A549 (cell line): ENCODE measurements at regions not wholly inside any gene's neighbourhood (a gene's known extent, or its start where the extent isn't known, plus 50 kb on each side); places are given as distances from the start of the nearest gene placed in this dataset.

Experiments
- ATAC-seq, 2 experiments: fragments of 200-7000 bp in 1 of 2; fragments of >200 bp in 1 of 2; cut with Nextera tagmentation in 1 of 2; cut with Tn5 transposase in 1 of 2; 3 replicates each; pipeline versions ENCODE4 v1.8.0 to v1.9.1; 2018 to 2020; ENCODE audit warnings: mild to moderate bottlenecking in 1 of 2, moderate library complexity in 1 of 2
- CTCF ChIA-PET: fragments of 300-600 bp; sonication (Branson Sonifier 250); formaldehyde crosslinking; extraction: SDS; loops from one replicate; lab custom pipeline; 2021; ENCODE audit warnings: antibody characterized with exemption, inconsistent platforms; lab: Yijun Ruan, JAX
- POLR2A ChIA-PET: fragments of 350-600 bp; formaldehyde crosslinking; extraction: SDS; loops from one replicate; lab custom pipeline; 2021; ENCODE audit warnings: antibody characterized with exemption, inconsistent platforms; lab: Yijun Ruan, JAX
- DNase-seq, 2 experiments: peaks; one replicate each; pipeline versions ENCODE4 v3.0.0 to v3.0.0-alpha.2; 2011 to 2016; ENCODE audit warnings: low read depth in 1 of 2, low spot score in 1 of 2
- FAIRE-seq: peaks from 2 replicates; lab custom pipeline; 2011; peaks lifted over from hg19 to GRCh38; lab: Jason Lieb, UNC
- H3K27ac ChIP-seq, 2 experiments: fragments of >200 bp; sonication (Bioruptor Twin); formaldehyde crosslinking; 3 replicates each; pipeline ENCODE4 v1.5.1; 2016 to 2017
- H3K4me1 ChIP-seq: fragments of >200 bp; sonication (Bioruptor Twin); formaldehyde crosslinking; 3 replicates; pipeline ENCODE4 v1.6.1; 2016
- H3K4me2 ChIP-seq: fragments of >200 bp; sonication (Bioruptor Twin); formaldehyde crosslinking; 3 replicates; pipeline ENCODE4 v1.6.1; 2016
- H3K4me3 ChIP-seq: fragments of >200 bp; sonication (Bioruptor Twin); formaldehyde crosslinking; 3 replicates; pipeline ENCODE4 v1.5.1; 2016
- H3K9me3 ChIP-seq: fragments of >200 bp; sonication (Bioruptor Twin); formaldehyde crosslinking; 3 replicates; pipeline ENCODE4 v1.6.1; 2016
- ATOH8 ChIP-seq: fragments of 250-450 bp; sonication (Bioruptor Pico); IDR thresholded peaks from 2 replicates; pipeline ENCODE4 v1.5.0; 2020; ENCODE audit warnings: low read depth, mild to moderate bottlenecking, moderate library complexity
- BCL3 ChIP-seq: fragments of >200 bp; sonication (Bioruptor Twin); formaldehyde crosslinking; IDR thresholded peaks from 3 replicates; pipeline ENCODE4 v1.6.1; 2016
- CBX2 ChIP-seq: fragments of 200-600 bp; sonication (generic); IDR thresholded peaks from 2 replicates; pipeline ENCODE4 v1.6.1; 2016; ENCODE audit warnings: low read depth, mild to moderate bottlenecking, borderline replicate concordance
- CEBPB ChIP-seq, 2 experiments: fragments of >200 bp in 1 of 2; sonication (Bioruptor Twin) in 1 of 2; formaldehyde crosslinking in 1 of 2; IDR thresholded peaks; 2 replicates each; pipeline ENCODE4 v1.6.1; 2012 to 2016
- CHD4 ChIP-seq: fragments of 200-600 bp; sonication (generic); IDR thresholded peaks from 2 replicates; pipeline ENCODE4 v1.6.1; 2016; ENCODE audit warnings: antibody characterized with exemption, mild to moderate bottlenecking, borderline replicate concordance
- CTCF ChIP-seq: fragments of >200 bp; sonication (Bioruptor Twin); formaldehyde crosslinking; IDR thresholded peaks from 3 replicates; pipeline ENCODE4 v1.5.1; 2016
- FOSB ChIP-seq: fragments of 250-450 bp; sonication (Bioruptor Pico); IDR thresholded peaks from 2 replicates; pipeline ENCODE4 v1.5.0; 2020; ENCODE audit warnings: mild to moderate bottlenecking, moderate library complexity
- FOSL2 ChIP-seq, 2 experiments: fragments of 450-650 bp in 1 of 2; fragments of >200 bp in 1 of 2; sonication (Bioruptor Twin) in 1 of 2; formaldehyde crosslinking; IDR thresholded peaks; 2 replicates each; pipeline versions ENCODE4 v1.5.0 to v1.6.1; 2016 to 2020; ENCODE audit warnings: mild to moderate bottlenecking in 1 of 2, moderate library complexity in 1 of 2
- FOXS1 ChIP-seq: fragments of 250-450 bp; sonication (Bioruptor Pico); IDR thresholded peaks from 2 replicates; pipeline ENCODE4 v1.5.0; 2020; ENCODE audit warnings: mild to moderate bottlenecking, moderate library complexity
- HDAC2 ChIP-seq: fragments of 200-600 bp; sonication (generic); IDR thresholded peaks from 2 replicates; pipeline ENCODE4 v1.6.1; 2016
- HEYL ChIP-seq: fragments of 250-450 bp; sonication (Bioruptor Pico); IDR thresholded peaks from 2 replicates; pipeline ENCODE4 v1.8.0; 2021; ENCODE audit warnings: mild to moderate bottlenecking, moderate library complexity
- HMGXB4 ChIP-seq: fragments of 250-450 bp; sonication (Bioruptor Pico); IDR thresholded peaks from 2 replicates; pipeline ENCODE4 v1.5.0; 2021; ENCODE audit warnings: mild to moderate bottlenecking, moderate library complexity, borderline replicate concordance
- HOXB13 ChIP-seq: fragments of 250-450 bp; sonication (Bioruptor Pico); IDR thresholded peaks from 2 replicates; pipeline ENCODE4 v1.5.0; 2020; ENCODE audit warnings: low read depth, mild to moderate bottlenecking, moderate library complexity
- JUNB ChIP-seq: fragments of >200 bp; sonication (Bioruptor Twin); formaldehyde crosslinking; IDR thresholded peaks from 2 replicates; pipeline ENCODE4 v1.6.1; 2016
- MAX ChIP-seq: IDR thresholded peaks from 2 replicates; pipeline ENCODE4 v1.6.1; 2012
- MAZ ChIP-seq: fragments of 150-350 bp; IDR thresholded peaks from 2 replicates; pipeline ENCODE4 v1.6.1; 2014; ENCODE audit warnings: antibody characterized with exemption, low read depth, low read length, borderline replicate concordance
- NR3C1 ChIP-seq: fragments of >200 bp; sonication (Bioruptor Twin); formaldehyde crosslinking; IDR thresholded peaks from 3 replicates; pipeline ENCODE4 v1.6.1; 2017
- PHF8 ChIP-seq: fragments of 200-600 bp; sonication (generic); IDR thresholded peaks from 2 replicates; pipeline ENCODE4 v1.6.1; 2016; ENCODE audit warnings: low read depth, mild to moderate bottlenecking, antibody characterized with exemption, moderate library complexity, borderline replicate concordance
- POLR2A ChIP-seq: IDR thresholded peaks from 2 replicates; pipeline ENCODE4 v1.6.1; 2012; ENCODE audit warnings: mild to moderate bottlenecking, low read length
- REST ChIP-seq: fragments of 200-600 bp; sonication (generic); IDR thresholded peaks from 2 replicates; pipeline ENCODE4 v1.6.1; 2016; ENCODE audit warnings: antibody characterized with exemption, mild to moderate bottlenecking, moderate library complexity
- SMC3 ChIP-seq: fragments of >200 bp; sonication (Bioruptor Twin); formaldehyde crosslinking; IDR thresholded peaks from 3 replicates; pipeline ENCODE4 v1.6.1; 2018; ENCODE audit warnings: inconsistent platforms
- TP53 ChIP-seq: fragments of 250-450 bp; sonication (Bioruptor Pico); IDR thresholded peaks from 2 replicates; pipeline ENCODE4 v1.5.0; 2021; ENCODE audit warnings: mild to moderate bottlenecking, moderate library complexity
- ZNF302 ChIP-seq: fragments of 250-450 bp; sonication (Bioruptor Pico); IDR thresholded peaks from 2 replicates; pipeline ENCODE4 v1.9.0; 2021; ENCODE audit warnings: inconsistent platforms, mild to moderate bottlenecking, moderate library complexity
- WGBS: methylation state at CpG from one replicate; pipeline ENCODE4 v1.1.6; 2017; ENCODE audit errors: missing lambda C conversion rate; 5-methylcytosine and 5-hydroxymethylcytosine counted together

GRCh38 chrX:25143596-25143995 is 127.8 kb upstream of the ARX start:
- TF ChIP-seq HEYL (no peak), FOXS1 (CRISPR knock-in tag) (no peak), HOXB13 (CRISPR knock-in tag) (no peak), TP53 (CRISPR knock-in tag) (no peak), HDAC2 (no peak), MAX (no peak), FOSL2 (IDR thresholded peaks at IDR 0.05) (no peak), FOSL2 (CRISPR knock-in tag; IDR thresholded peaks at IDR 0.05) (no peak), SMC3 (no peak), BCL3 (no peak), CHD4 (no peak)
- WGBS: 52% methylated on average over 7 of the region's 8 CpGs
- Histone ChIP-seq H3K4me2 (peak overlapping the region; percentile 37; the same call in 1 of the 3 replicates), H3K9me3 (no peaks in the 10 kb centered on the region), H3K4me3 (no peak overlapping the region), H3K27ac (no peak overlapping the region), H3K4me1 (no peaks in the 10 kb centered on the region)
- DNase-seq: peak in 1 of 2 experiments; percentile 1
- POLR2A ChIA-PET: no interaction called here
- ATAC-seq: no peak; a peak in 1 of 6 replicates
- CTCF ChIA-PET: interaction anchor here (0.5 to 4.2 kb wide), 37 partner anchors 8 to 884 kb away, joined by 3 to 35 read pairs (median 3); no protein-coding TSS in a partner anchor
- peak; percentile 67 for FAIRE-seq

GRCh38 chrX:25141684-25142083 is 125.9 kb upstream of the ARX start:
- Histone ChIP-seq H3K4me1 (no peaks in the 10 kb centered on the region), H3K4me2 (no peak overlapping the region), H3K27ac (no peak overlapping the region), H3K4me3 (no peak overlapping the region), H3K9me3 (no peaks in the 10 kb centered on the region)
- CTCF ChIA-PET: interaction anchor here (1.5 to 1.8 kb wide), 2 partner anchors 120 to 308 kb away, joined by 3 to 6 read pairs; no protein-coding TSS in a partner anchor
- FAIRE-seq (no peak), ATAC-seq (no peak), DNase-seq (no peak)
- POLR2A ChIA-PET: no interaction called here
- 19% methylated on average over 1 of the region's 1 CpG for WGBS
- TF ChIP-seq CEBPB (IDR thresholded peaks at IDR 0.05): no peak
- no peak for TF ChIP-seq HMGXB4 (CRISPR knock-in tag)
- no peak for TF ChIP-seq CHD4
- no peak for TF ChIP-seq CBX2
- no peak for TF ChIP-seq ATOH8 (CRISPR knock-in tag)
- no peak for TF ChIP-seq PHF8

GRCh38 chrX:25131055-25131454 is 115.3 kb upstream of the ARX start:
- peak; percentile 0 to 2 for DNase-seq
- Histone ChIP-seq H3K27ac (no peak overlapping the region), H3K4me2 (no peak overlapping the region), H3K4me3 (no peak overlapping the region), H3K9me3 (no peaks in the 10 kb centered on the region), H3K4me1 (no peaks in the 10 kb centered on the region)
- ChIA-PET POLR2A (no interaction called here), CTCF (interaction anchor here (3.0 kb wide), 1 partner anchor 13 kb away, joined by 13 read pairs; no protein-coding TSS in a partner anchor)
- no peak for FAIRE-seq
- peak in 1 of 2 experiments; percentile 43; a peak in 1 of 6 replicates for ATAC-seq
- TF ChIP-seq ATOH8 (CRISPR knock-in tag) (no peak), ZNF302 (no peak), MAZ (no peak), CTCF (no peak), POLR2A (no peak), JUNB (no peak), CHD4 (no peak), REST (no peak), NR3C1 (no peak), FOSB (CRISPR knock-in tag) (no peak)
